Esophagus muscularis mucosa (tissue), 3 donors: ENCODE measurements at regions not wholly inside any gene's neighbourhood (a gene's known extent, or its start where the extent isn't known, plus 50 kb on each side); places are given as distances from the start of the nearest gene placed in this dataset.

Experiments
- POLR2A ChIP-seq: fragments of 450-650 bp; IDR thresholded peaks from one replicate; pipeline ENCODE4 v1.6.1; 2017; ENCODE audit warnings: antibody characterized with exemption, moderate library complexity, mild to moderate bottlenecking, low read depth
- TF ChIP-seq, protein P1 (sequence below), 3 experiments: fragments of 200-600 bp in 2 of 3; fragments of 450-650 bp in 1 of 3; sonication (generic) in 2 of 3; IDR thresholded peaks; one replicate each; pipeline ENCODE4 v1.5.1; 2017 to 2019; ENCODE audit warnings: antibody characterized with exemption in 3 of 3, mild to moderate bottlenecking in 2 of 3, moderate library complexity in 1 of 3

DNA sequence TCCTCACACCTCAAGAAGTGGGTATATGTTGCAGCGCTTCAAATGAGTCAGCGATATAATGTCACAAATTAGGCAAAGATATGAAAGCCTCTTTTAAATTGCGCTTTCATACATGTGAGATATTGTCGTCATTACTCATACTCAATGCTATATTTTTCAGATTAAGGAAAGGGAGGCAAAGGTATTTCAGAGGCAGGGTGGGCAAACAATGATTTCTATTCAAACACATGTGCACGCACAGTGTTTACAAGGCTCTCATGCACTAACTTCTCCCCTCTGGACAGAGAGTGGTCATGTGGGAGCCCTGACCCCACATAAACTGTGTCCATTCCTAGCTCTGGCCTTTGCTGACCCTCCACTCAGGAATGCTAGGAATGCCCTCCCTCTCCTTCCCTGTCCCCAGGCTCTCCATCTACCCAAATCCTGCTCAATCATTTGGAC lies 112.1 kb upstream of the TMEM170B start:
- TF ChIP-seq POLR2A: no peak
- TF ChIP-seq, protein P1, sequence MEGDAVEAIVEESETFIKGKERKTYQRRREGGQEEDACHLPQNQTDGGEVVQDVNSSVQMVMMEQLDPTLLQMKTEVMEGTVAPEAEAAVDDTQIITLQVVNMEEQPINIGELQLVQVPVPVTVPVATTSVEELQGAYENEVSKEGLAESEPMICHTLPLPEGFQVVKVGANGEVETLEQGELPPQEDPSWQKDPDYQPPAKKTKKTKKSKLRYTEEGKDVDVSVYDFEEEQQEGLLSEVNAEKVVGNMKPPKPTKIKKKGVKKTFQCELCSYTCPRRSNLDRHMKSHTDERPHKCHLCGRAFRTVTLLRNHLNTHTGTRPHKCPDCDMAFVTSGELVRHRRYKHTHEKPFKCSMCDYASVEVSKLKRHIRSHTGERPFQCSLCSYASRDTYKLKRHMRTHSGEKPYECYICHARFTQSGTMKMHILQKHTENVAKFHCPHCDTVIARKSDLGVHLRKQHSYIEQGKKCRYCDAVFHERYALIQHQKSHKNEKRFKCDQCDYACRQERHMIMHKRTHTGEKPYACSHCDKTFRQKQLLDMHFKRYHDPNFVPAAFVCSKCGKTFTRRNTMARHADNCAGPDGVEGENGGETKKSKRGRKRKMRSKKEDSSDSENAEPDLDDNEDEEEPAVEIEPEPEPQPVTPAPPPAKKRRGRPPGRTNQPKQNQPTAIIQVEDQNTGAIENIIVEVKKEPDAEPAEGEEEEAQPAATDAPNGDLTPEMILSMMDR (IDR thresholded peaks at IDR 0.05): no peak
